BE2C (cell line): ENCODE measurements at regions not wholly inside any gene's neighbourhood (a gene's known extent, or its start where the extent isn't known, plus 50 kb on each side); places are given as distances from the start of the nearest gene placed in this dataset.

Experiments used
- DNase-seq: peaks from one replicate; pipeline ENCODE4 v3.0.0-alpha.2; 2020
- H3K27me3 ChIP-seq: fragments of 250-450 bp; sonication (Bioruptor Pico); 2 replicates; pipeline ENCODE4 v1.5.1; 2020; ENCODE audit warnings: mild to moderate bottlenecking
- H3K36me3 ChIP-seq: fragments of 250-450 bp; sonication (Bioruptor Pico); 2 replicates; pipeline ENCODE4 v1.5.1; 2020; ENCODE audit warnings: mild to moderate bottlenecking
- H3K4me1 ChIP-seq: fragments of 250-450 bp; sonication (Bioruptor Pico); 2 replicates; pipeline ENCODE4 v1.5.1; 2020
- H3K4me3 ChIP-seq: 2 replicates; pipeline ENCODE4 v1.5.1; 2011; ENCODE audit warnings: low read depth, low read length
- H3K9me3 ChIP-seq: fragments of 250-450 bp; sonication (Bioruptor Pico); 2 replicates; pipeline ENCODE4 v1.5.1; 2020
- CTCF ChIP-seq: IDR thresholded peaks from 2 replicates; pipeline ENCODE4 v1.5.1; 2012; ENCODE audit warnings: mild to moderate bottlenecking, low read depth, low read length

- no peaks in the 10 kb centered on the region for H3K9me3 ChIP-seq
- no peaks in the 10 kb centered on the region for H3K4me1 ChIP-seq
- TF ChIP-seq CTCF, result no peak
- no peaks in the 10 kb centered on the region for H3K27me3 ChIP-seq
- H3K36me3 ChIP-seq, result no peaks in the 10 kb centered on the region
- no peak overlapping the region for H3K4me3 ChIP-seq
- no peak for DNase-seq
Observed at GRCh38 chr3:16102905-16103364, 71.5 kb upstream of the GALNT15 start.

- no peak for TF ChIP-seq CTCF
- Histone ChIP-seq H3K27me3 (no peaks in the 10 kb centered on the region), H3K36me3 (no peaks in the 10 kb centered on the region), H3K4me1 (no peaks in the 10 kb centered on the region), H3K4me3 (no peak overlapping the region), H3K9me3 (no peaks in the 10 kb centered on the region)
- no peak for DNase-seq
Observed at GRCh38 chr3:16103472-16103871, 71.0 kb upstream of the GALNT15 start.

GRCh38 chr3:16104156-16104555, 70.3 kb upstream of the GALNT15 start:
- no peaks in the 10 kb centered on the region for H3K27me3 ChIP-seq
- no peaks in the 10 kb centered on the region for H3K36me3 ChIP-seq
- no peaks in the 10 kb centered on the region for H3K4me1 ChIP-seq
- H3K9me3 ChIP-seq, result no peaks in the 10 kb centered on the region
- DNase-seq, result no peak
- no peak overlapping the region for H3K4me3 ChIP-seq
- TF ChIP-seq CTCF, result no peak

- Histone ChIP-seq H3K36me3 (no peaks in the 10 kb centered on the region), H3K9me3 (no peaks in the 10 kb centered on the region), H3K4me3 (no peak overlapping the region), H3K27me3 (no peaks in the 10 kb centered on the region), H3K4me1 (no peaks in the 10 kb centered on the region)
- TF ChIP-seq CTCF, result no peak
- DNase-seq, result no peak
Observed at GRCh38 chr3:16106050-16106449, 68.4 kb upstream of the GALNT15 start.

- Histone ChIP-seq H3K4me1 (no peaks in the 10 kb centered on the region), H3K4me3 (no peak overlapping the region), H3K36me3 (no peaks in the 10 kb centered on the region), H3K27me3 (no peaks in the 10 kb centered on the region), H3K9me3 (no peaks in the 10 kb centered on the region)
- DNase-seq, result no peak
- TF ChIP-seq CTCF, result no peak
Observed at GRCh38 chr3:16108424-16108823, 66.1 kb upstream of the GALNT15 start.

GRCh38 chr3:16109929-16110328, 64.6 kb upstream of the GALNT15 start:
- no peak for TF ChIP-seq CTCF
- no peaks in the 10 kb centered on the region for H3K9me3 ChIP-seq
- H3K4me1 ChIP-seq, result no peaks in the 10 kb centered on the region
- no peaks in the 10 kb centered on the region for H3K27me3 ChIP-seq
- no peak for DNase-seq
- no peaks in the 10 kb centered on the region for H3K36me3 ChIP-seq
- no peak overlapping the region for H3K4me3 ChIP-seq
